Neutrophil (primary cell): ENCODE measurements at regions not wholly inside any gene's neighbourhood (a gene's known extent, or its start where the extent isn't known, plus 50 kb on each side); places are given as distances from the start of the nearest gene placed in this dataset.

Experiments
- H3K27ac ChIP-seq: fragments of 200-600 bp; sonication (generic); 2 replicates; pipeline ENCODE4 v1.5.1; 2016; ENCODE audit warnings: mild to moderate bottlenecking, moderate library complexity
- H3K27me3 ChIP-seq: fragments of 200-600 bp; sonication (generic); 2 replicates; pipeline ENCODE4 v1.6.0; 2016; ENCODE audit warnings: mild to moderate bottlenecking
- H3K36me3 ChIP-seq: fragments of 200-600 bp; sonication (generic); 2 replicates; pipeline ENCODE4 v1.5.1; 2017
- H3K4me1 ChIP-seq, 2 experiments: fragments of 200-600 bp in 1 of 2; sonication (generic) in 1 of 2; 1 replicate in 1 of 2; 2 replicates in 1 of 2; pipeline versions ENCODE4 v1.5.1 to v1.6.1; 2013 to 2016; ENCODE audit warnings: low read depth in 1 of 2, low read length in 1 of 2, mild to moderate bottlenecking in 1 of 2, moderate library complexity in 1 of 2; ENCODE audit not compliant: control insufficient read depth in 1 of 2, insufficient read depth in 1 of 2
- H3K4me3 ChIP-seq, 2 experiments: fragments of 200-600 bp in 1 of 2; sonication (generic) in 1 of 2; 1 replicate in 1 of 2; 2 replicates in 1 of 2; pipeline ENCODE4 v1.5.1; 2013 to 2016; ENCODE audit warnings: low read depth in 1 of 2, low read length in 1 of 2, mild to moderate bottlenecking in 1 of 2, moderate library complexity in 1 of 2
- H3K9me3 ChIP-seq: fragments of 200-600 bp; sonication (generic); 2 replicates; pipeline ENCODE4 v1.5.1; 2016
- TF ChIP-seq, protein P1 (sequence below): fragments of 200-600 bp; sonication (generic); IDR thresholded peaks from 2 replicates; pipeline ENCODE4 v1.5.1; 2016; ENCODE audit warnings: antibody characterized with exemption

DNA sequence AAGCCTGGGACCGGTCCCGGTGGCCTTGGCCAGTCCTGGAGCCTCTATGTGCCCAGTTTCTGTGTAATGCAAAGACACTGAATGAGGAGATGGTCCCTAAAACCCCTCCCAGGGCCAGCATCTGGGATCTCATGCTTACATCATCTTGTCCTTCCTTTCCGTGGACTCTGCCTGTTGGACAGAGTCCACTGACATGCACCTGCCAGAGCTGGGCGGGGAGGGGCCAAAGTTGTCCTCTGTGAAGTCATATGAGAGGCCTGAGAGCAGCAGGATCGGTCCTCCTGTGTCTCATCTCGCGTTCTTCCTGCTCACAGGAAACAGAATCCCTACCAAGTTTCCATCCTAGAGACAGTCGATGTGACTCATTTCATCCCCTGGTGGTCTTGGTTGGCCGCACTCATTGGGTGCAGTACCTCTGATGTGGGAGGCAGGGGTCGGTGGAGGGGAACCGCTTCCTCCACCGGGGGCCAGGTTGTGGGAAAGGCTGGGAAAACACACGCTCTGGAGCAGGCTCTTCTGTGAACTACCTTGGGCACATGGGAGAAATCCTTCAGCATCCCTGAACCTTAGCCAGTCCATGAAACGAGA lies 389.6 kb upstream of the PODXL start:
- Histone ChIP-seq H3K36me3 (no peaks in the 10 kb centered on the region), H3K4me1 (no peaks in the 10 kb centered on the region), H3K9me3 (no peaks in the 10 kb centered on the region), H3K27me3 (peaks cover 47% of the 10 kb centered on the region), H3K27ac (no peak overlapping the region), H3K4me3 (no peak overlapping the region)
- TF ChIP-seq, protein P1, sequence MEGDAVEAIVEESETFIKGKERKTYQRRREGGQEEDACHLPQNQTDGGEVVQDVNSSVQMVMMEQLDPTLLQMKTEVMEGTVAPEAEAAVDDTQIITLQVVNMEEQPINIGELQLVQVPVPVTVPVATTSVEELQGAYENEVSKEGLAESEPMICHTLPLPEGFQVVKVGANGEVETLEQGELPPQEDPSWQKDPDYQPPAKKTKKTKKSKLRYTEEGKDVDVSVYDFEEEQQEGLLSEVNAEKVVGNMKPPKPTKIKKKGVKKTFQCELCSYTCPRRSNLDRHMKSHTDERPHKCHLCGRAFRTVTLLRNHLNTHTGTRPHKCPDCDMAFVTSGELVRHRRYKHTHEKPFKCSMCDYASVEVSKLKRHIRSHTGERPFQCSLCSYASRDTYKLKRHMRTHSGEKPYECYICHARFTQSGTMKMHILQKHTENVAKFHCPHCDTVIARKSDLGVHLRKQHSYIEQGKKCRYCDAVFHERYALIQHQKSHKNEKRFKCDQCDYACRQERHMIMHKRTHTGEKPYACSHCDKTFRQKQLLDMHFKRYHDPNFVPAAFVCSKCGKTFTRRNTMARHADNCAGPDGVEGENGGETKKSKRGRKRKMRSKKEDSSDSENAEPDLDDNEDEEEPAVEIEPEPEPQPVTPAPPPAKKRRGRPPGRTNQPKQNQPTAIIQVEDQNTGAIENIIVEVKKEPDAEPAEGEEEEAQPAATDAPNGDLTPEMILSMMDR = no peak

DNA sequence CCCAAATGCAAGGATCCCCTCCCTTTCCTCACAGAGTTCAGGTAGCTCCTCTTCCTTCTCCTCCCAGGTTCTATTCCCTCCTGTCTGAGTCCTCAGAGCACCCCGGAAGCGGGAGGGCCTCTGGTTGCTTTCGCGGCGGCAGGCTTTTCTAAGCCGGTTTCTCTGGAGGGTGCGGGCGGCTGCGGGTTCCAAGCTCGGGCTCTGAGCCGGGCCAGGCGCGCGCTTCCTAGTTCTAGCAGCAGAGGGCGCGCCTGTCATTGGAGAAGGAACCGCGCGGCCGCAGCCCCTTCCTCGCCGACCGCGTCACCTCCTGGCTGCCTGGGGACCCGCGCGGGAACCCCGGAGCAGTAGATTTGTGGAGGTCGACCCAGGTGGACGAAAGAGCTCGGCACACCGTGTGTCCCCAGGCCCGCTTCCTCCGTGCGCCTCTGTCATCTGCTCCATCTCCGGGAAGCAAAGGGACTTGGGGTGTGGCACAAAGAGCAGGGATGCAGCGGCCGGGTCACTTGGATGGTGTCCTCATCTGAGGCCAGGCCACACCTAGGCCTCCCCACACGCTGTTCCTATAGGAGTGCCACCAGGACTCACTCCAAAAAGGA lies 389.0 kb upstream of the PODXL start:
- no peaks in the 10 kb centered on the region for H3K36me3 ChIP-seq
- no peak overlapping the region for H3K27ac ChIP-seq
- H3K4me3 ChIP-seq = no peak overlapping the region
- H3K27me3 ChIP-seq = peaks cover 47% of the 10 kb centered on the region
- no peaks in the 10 kb centered on the region for H3K4me1 ChIP-seq
- no peaks in the 10 kb centered on the region for H3K9me3 ChIP-seq
- TF ChIP-seq, protein P1 = no peak

- TF ChIP-seq, protein P1 = no peak
- H3K27ac ChIP-seq = no peak overlapping the region
- H3K36me3 ChIP-seq = no peaks in the 10 kb centered on the region
- H3K27me3 ChIP-seq = peaks cover 47% of the 10 kb centered on the region
- no peak overlapping the region for H3K4me3 ChIP-seq
- H3K4me1 ChIP-seq = no peaks in the 10 kb centered on the region
- H3K9me3 ChIP-seq = no peaks in the 10 kb centered on the region
Measured at GRCh38 chr7:131944556-131945069, 388.2 kb upstream of the PODXL start.

DNA sequence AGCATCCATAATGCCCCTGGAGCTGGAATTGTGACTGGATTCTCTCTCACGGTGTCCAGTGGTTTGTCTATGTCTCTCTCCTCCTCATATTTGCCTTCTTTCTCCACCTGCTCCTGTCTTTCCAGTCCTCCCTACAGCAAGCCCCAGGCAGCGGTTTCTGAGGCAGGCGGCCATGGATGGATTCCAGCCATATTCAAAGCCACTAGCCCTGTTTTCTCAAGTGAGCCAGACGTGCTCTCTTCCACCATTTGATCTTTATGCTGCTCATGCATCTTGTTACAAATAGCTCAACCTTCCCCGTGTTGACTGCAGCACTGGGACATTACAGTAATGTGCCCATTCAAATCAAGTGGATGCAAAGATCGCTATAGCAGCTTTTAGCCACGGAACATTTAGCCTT lies 387.2 kb upstream of the PODXL start:
- H3K27me3 ChIP-seq = peaks cover 45% of the 10 kb centered on the region
- H3K36me3 ChIP-seq = no peaks in the 10 kb centered on the region
- no peaks in the 10 kb centered on the region for H3K4me1 ChIP-seq
- TF ChIP-seq, protein P1 = no peak
- H3K4me3 ChIP-seq = no peak overlapping the region
- no peaks in the 10 kb centered on the region for H3K9me3 ChIP-seq
- H3K27ac ChIP-seq = no peak overlapping the region

DNA sequence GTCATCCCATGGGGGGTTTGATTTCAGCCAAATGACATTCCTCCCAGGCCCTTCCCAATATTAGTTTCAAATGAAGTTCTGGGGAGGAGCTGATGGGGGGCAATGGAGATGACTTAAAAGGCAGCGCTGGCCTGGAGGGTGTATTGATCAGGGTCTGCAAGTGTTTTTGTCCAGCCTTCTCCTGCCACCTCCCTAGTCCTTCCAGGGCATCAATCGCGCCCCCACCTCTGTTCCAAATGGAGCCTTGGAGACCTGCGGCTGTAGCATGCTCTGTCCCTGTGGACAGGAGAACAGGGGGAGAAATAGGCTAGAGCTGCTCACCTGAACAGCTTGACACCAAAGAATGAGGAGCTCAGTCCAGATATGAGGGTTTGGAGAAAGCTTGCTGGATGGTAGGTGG lies 386.8 kb upstream of the PODXL start:
- Histone ChIP-seq H3K4me1 (no peaks in the 10 kb centered on the region), H3K9me3 (no peaks in the 10 kb centered on the region), H3K27ac (no peak overlapping the region), H3K36me3 (no peaks in the 10 kb centered on the region), H3K4me3 (no peak overlapping the region), H3K27me3 (peaks cover 40% of the 10 kb centered on the region)
- TF ChIP-seq, protein P1 = no peak
